GM23338 (cell line): ENCODE measurements at regions not wholly inside any gene's neighbourhood (a gene's known extent, or its start where the extent isn't known, plus 50 kb on each side); places are given as distances from the start of the nearest gene placed in this dataset.

ENCODE experiments used
- ATAC-seq: fragments of 200-7000 bp; cut with Tn5 transposase; 3 replicates; pipeline ENCODE4 v1.9.1; 2020
- DNase-seq: peaks from one replicate; pipeline ENCODE4 v3.0.0-alpha.2; 2015; ENCODE audit warnings: low spot score
- H2AFZ ChIP-seq: fragments of 200-600 bp; sonication (generic); 2 replicates; pipeline ENCODE4 v1.8.0; 2016; ENCODE audit warnings: antibody characterized with exemption, mild to moderate bottlenecking, moderate library complexity
- H3F3A ChIP-seq: fragments of 200-600 bp; sonication (generic); replicated peaks from 2 replicates; pipeline ENCODE4 v1.8.0; 2017; ENCODE audit warnings: antibody characterized with exemption, mixed run types, low read depth
- H3K27ac ChIP-seq: fragments of 200-600 bp; sonication (generic); 2 replicates; pipeline ENCODE4 v1.6.1; 2016; ENCODE audit warnings: low read depth
- H3K27me3 ChIP-seq: fragments of 200-600 bp; sonication (generic); 2 replicates; pipeline ENCODE4 v1.8.0; 2016; ENCODE audit warnings: mild to moderate bottlenecking, mixed run types, moderate library complexity; ENCODE audit not compliant: insufficient read depth
- H3K36me3 ChIP-seq: fragments of 200-600 bp; sonication (generic); 2 replicates; pipeline ENCODE4 v1.8.0; 2016; ENCODE audit warnings: mild to moderate bottlenecking; ENCODE audit not compliant: insufficient read depth
- H3K4me1 ChIP-seq: fragments of 200-600 bp; sonication (generic); 2 replicates; pipeline ENCODE4 v1.8.0; 2016; ENCODE audit warnings: mild to moderate bottlenecking, moderate library complexity; ENCODE audit not compliant: insufficient read depth
- H3K4me2 ChIP-seq: fragments of 200-600 bp; sonication (generic); 2 replicates; pipeline ENCODE4 v1.7.1; 2017; ENCODE audit warnings: mixed run types
- H3K4me3 ChIP-seq: fragments of 200-600 bp; sonication (generic); 2 replicates; pipeline ENCODE4 v1.6.1; 2016; ENCODE audit warnings: mixed run types
- H3K79me2 ChIP-seq: fragments of 200-600 bp; sonication (generic); replicated peaks from 2 replicates; pipeline ENCODE4 v1.8.0; 2017; ENCODE audit warnings: mild to moderate bottlenecking; ENCODE audit not compliant: insufficient read depth
- H3K9me2 ChIP-seq: fragments of 200-600 bp; sonication (generic); 2 replicates; pipeline ENCODE4 v1.8.0; 2017; ENCODE audit not compliant: insufficient read depth
- H4K20me1 ChIP-seq: fragments of 200-600 bp; sonication (generic); replicated peaks from 2 replicates; pipeline ENCODE4 v1.8.0; 2017; ENCODE audit warnings: mild to moderate bottlenecking; ENCODE audit not compliant: insufficient read depth
- H3K27ac Mint-ChIP-seq: 2 replicates; pipeline ENCODE4 v1.8.0; 2020; ENCODE audit warnings: inconsistent platforms, mild to moderate bottlenecking, moderate library complexity, mixed read lengths
- H3K27me3 Mint-ChIP-seq: 3 replicates; pipeline ENCODE4 v1.8.0; 2022; ENCODE audit warnings: low read depth, mild to moderate bottlenecking, moderate library complexity, mixed read lengths, inconsistent platforms; ENCODE audit not compliant: insufficient read depth, poor library complexity
- H3K36me3 Mint-ChIP-seq: 3 replicates; pipeline ENCODE4 v1.8.0; 2021; ENCODE audit warnings: low read depth, mild to moderate bottlenecking, inconsistent platforms, moderate library complexity, mixed read lengths
- H3K4me1 Mint-ChIP-seq: 3 replicates; pipeline ENCODE4 v1.8.0; 2020; ENCODE audit warnings: mild to moderate bottlenecking, inconsistent platforms, mixed read lengths
- H3K4me3 Mint-ChIP-seq: 3 replicates; pipeline ENCODE4 v1.8.0; 2021; ENCODE audit warnings: moderate library complexity, mild to moderate bottlenecking, inconsistent platforms, mixed read lengths
- H3K9me3 Mint-ChIP-seq: 3 replicates; pipeline ENCODE4 v1.8.0; 2020; ENCODE audit warnings: moderate library complexity, mild to moderate bottlenecking, inconsistent platforms, mixed read lengths
- CREB1 ChIP-seq: fragments of 250-450 bp; sonication (Bioruptor Pico); IDR thresholded peaks from 2 replicates; pipeline ENCODE4 v1.5.0; 2020; ENCODE audit warnings: low read depth, mild to moderate bottlenecking, moderate library complexity
- CTCF ChIP-seq, 2 experiments: fragments of 200-600 bp in 1 of 2; sonication (generic) in 1 of 2; conservative IDR thresholded peaks; 2 replicates each; pipeline versions ENCODE4 v1.5.1 to v1.6.1; 2016 to 2017; ENCODE audit warnings: antibody characterized with exemption in 2 of 2, low read depth in 2 of 2, mild to moderate bottlenecking in 2 of 2, moderate library complexity in 1 of 2
- EZH2phosphoT487 ChIP-seq: fragments of 200-600 bp; sonication (generic); IDR thresholded peaks from one replicate; pipeline ENCODE4 v1.8.1; 2018; ENCODE audit warnings: antibody characterized with exemption; ENCODE audit not compliant: unreplicated experiment
- NANOG ChIP-seq: IDR thresholded peaks from 2 replicates; pipeline ENCODE4 v1.6.1; 2016; ENCODE audit warnings: antibody characterized with exemption, borderline replicate concordance
- STAT1 ChIP-seq: IDR thresholded peaks from one replicate; pipeline ENCODE4 v1.6.1; 2016; ENCODE audit warnings: antibody characterized with exemption; ENCODE audit not compliant: unreplicated experiment
- ZNF114 ChIP-seq: fragments of 250-450 bp; sonication (Bioruptor Pico); IDR thresholded peaks from 2 replicates; pipeline ENCODE4 v1.5.0; 2020; ENCODE audit warnings: mild to moderate bottlenecking, moderate library complexity
- ZNF331 ChIP-seq: fragments of 250-450 bp; sonication (Bioruptor Pico); IDR thresholded peaks from 2 replicates; pipeline ENCODE4 v1.5.0; 2020; ENCODE audit warnings: low read depth, mild to moderate bottlenecking, moderate library complexity
- TF ChIP-seq, protein P1 (sequence below): IDR thresholded peaks from one replicate; pipeline ENCODE4 v1.6.1; 2018; ENCODE audit warnings: antibody characterized with exemption; ENCODE audit not compliant: unreplicated experiment
- TF ChIP-seq, protein P2 (sequence below): IDR thresholded peaks from 2 replicates; pipeline ENCODE4 v1.6.1; 2016; ENCODE audit warnings: antibody characterized with exemption

DNA sequence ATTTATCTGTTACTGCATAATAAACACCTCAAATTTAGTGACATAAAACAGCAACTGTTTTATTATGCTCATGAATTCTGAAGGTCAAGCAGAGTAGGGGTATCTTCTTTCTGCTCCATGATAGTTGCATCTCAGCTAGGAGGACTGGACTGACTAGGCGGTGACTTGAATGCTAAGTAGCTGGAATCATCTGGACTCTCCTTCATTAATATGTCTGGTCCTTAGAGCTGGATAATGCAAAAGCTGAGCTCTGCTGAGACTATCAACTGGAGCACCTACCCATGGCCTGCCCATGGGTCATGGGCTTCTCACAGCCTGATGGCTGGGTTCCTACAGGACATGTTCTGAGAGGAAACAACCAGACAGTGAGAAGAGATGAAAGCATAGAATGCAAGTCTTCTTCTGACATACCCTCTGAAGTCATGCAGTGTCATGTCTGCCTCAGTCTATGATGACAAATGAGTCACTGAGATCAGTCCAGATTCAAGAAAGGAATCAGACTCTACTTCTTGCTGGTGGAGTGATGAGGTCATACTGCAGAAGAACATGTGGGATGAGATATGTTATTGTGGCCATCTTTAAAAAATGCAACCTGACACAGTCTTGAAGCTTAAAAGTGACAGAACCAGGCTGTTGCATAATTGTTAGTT, 174.2 kb upstream of the OSR1 start (continued):
- TF ChIP-seq, protein P1, sequence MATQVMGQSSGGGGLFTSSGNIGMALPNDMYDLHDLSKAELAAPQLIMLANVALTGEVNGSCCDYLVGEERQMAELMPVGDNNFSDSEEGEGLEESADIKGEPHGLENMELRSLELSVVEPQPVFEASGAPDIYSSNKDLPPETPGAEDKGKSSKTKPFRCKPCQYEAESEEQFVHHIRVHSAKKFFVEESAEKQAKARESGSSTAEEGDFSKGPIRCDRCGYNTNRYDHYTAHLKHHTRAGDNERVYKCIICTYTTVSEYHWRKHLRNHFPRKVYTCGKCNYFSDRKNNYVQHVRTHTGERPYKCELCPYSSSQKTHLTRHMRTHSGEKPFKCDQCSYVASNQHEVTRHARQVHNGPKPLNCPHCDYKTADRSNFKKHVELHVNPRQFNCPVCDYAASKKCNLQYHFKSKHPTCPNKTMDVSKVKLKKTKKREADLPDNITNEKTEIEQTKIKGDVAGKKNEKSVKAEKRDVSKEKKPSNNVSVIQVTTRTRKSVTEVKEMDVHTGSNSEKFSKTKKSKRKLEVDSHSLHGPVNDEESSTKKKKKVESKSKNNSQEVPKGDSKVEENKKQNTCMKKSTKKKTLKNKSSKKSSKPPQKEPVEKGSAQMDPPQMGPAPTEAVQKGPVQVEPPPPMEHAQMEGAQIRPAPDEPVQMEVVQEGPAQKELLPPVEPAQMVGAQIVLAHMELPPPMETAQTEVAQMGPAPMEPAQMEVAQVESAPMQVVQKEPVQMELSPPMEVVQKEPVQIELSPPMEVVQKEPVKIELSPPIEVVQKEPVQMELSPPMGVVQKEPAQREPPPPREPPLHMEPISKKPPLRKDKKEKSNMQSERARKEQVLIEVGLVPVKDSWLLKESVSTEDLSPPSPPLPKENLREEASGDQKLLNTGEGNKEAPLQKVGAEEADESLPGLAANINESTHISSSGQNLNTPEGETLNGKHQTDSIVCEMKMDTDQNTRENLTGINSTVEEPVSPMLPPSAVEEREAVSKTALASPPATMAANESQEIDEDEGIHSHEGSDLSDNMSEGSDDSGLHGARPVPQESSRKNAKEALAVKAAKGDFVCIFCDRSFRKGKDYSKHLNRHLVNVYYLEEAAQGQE: no peak
- no peak for TF ChIP-seq STAT1

DNA sequence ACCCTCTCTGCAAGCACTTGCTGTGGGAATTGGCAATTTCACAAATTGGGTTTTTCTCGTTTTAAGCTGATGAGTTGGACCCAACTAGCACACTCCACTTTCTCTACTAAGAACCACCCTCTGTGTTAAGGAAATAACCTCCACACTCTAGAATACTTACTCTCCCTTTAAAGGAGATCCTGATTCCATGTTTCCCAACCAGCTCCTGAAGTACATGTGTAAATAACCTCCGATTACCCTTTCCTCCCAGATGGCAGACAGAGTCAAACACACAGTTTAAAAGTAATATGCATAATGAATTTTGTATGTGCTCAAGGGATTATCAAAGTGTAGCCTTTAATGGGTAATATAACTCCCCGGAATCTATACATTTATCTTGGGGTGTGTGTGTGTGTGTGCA, 171.3 kb upstream of the OSR1 start:
- Histone ChIP-seq H3K79me2 (no peaks in the 10 kb centered on the region), H3K9me2 (peaks cover 7% of the 10 kb centered on the region; the same call in 1 of the 2 replicates), H4K20me1 (no peaks in the 10 kb centered on the region; the same call in 1 of the 2 replicates), H3K4me2 (no peak overlapping the region), H3K27ac (no peak overlapping the region), H3K27me3 (no peaks in the 10 kb centered on the region), H3K36me3 (no peaks in the 10 kb centered on the region), H2AFZ (no peak overlapping the region), H3K4me1 (no peaks in the 10 kb centered on the region), H3F3A (no peaks in the 10 kb centered on the region), H3K4me3 (no peak overlapping the region)
- Mint-ChIP-seq H3K36me3 (no peaks in the 10 kb centered on the region), H3K9me3 (no peaks in the 10 kb centered on the region), H3K4me3 (no peak overlapping the region), H3K27ac (no peak overlapping the region; the same call in 1 of the 2 replicates), H3K27me3 (peaks cover 3% of the 10 kb centered on the region), H3K4me1 (no peaks in the 10 kb centered on the region)
- ATAC-seq (no peak), DNase-seq (no peak)
- TF ChIP-seq NANOG (no peak), ZNF331 (CRISPR knock-in tag) (no peak), CTCF (conservative IDR thresholded peaks at IDR 0.05; ENCODE audit: low read depth in 2 of 2) (no peak), ZNF114 (CRISPR knock-in tag) (no peak), EZH2phosphoT487 (no peak), CREB1 (no peak)
- TF ChIP-seq, protein P2, sequence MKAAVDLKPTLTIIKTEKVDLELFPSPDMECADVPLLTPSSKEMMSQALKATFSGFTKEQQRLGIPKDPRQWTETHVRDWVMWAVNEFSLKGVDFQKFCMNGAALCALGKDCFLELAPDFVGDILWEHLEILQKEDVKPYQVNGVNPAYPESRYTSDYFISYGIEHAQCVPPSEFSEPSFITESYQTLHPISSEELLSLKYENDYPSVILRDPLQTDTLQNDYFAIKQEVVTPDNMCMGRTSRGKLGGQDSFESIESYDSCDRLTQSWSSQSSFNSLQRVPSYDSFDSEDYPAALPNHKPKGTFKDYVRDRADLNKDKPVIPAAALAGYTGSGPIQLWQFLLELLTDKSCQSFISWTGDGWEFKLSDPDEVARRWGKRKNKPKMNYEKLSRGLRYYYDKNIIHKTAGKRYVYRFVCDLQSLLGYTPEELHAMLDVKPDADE: no peak
